Esophagus muscularis mucosa (tissue), 4 donors: ENCODE measurements at regions not wholly inside any gene's neighbourhood (a gene's known extent, or its start where the extent isn't known, plus 50 kb on each side); places are given as distances from the start of the nearest gene placed in this dataset.

Experiments used
- DNase-seq: peaks from one replicate; pipeline ENCODE4 v3.0.0-alpha.2; 2017; ENCODE audit errors: extremely low spot score
- H3K27ac ChIP-seq, 4 donors: fragments of 200-600 bp; sonication (generic); replicated peaks in 1 of 4; 1 replicate in 3 of 4; 2 replicates in 1 of 4; pipeline ENCODE4 v1.5.1; 2016 to 2019; ENCODE audit warnings: mild to moderate bottlenecking in 1 of 4
- H3K27me3 ChIP-seq, 4 donors: fragments of 200-600 bp; sonication (generic); one replicate each; pipeline versions ENCODE4 v1.5.1 to v1.6.0; 2016 to 2019
- H3K36me3 ChIP-seq, 4 donors: fragments of 200-600 bp; sonication (generic); one replicate each; pipeline ENCODE4 v1.5.1; 2016 to 2019
- H3K4me1 ChIP-seq, 4 donors: fragments of 200-600 bp; sonication (generic); one replicate each; pipeline ENCODE4 v1.5.1; 2016 to 2019
- H3K4me3 ChIP-seq, 4 donors: fragments of 200-600 bp; sonication (generic); 1 replicate in 2 of 4; 2 replicates in 2 of 4; pipeline ENCODE4 v1.5.1; 2016 to 2019; ENCODE audit warnings: mild to moderate bottlenecking in 4 of 4, moderate library complexity in 1 of 4
- H3K9me3 ChIP-seq, 4 donors: fragments of 200-600 bp; sonication (generic); 1 replicate in 3 of 4; 2 replicates in 1 of 4; pipeline ENCODE4 v1.5.1; 2016 to 2019
- EP300 ChIP-seq: sonication (generic); formaldehyde crosslinking; IDR thresholded peaks from one replicate; pipeline ENCODE4 v1.6.1; 2017; ENCODE audit warnings: antibody characterized with exemption
- POLR2A ChIP-seq: fragments of 450-650 bp; IDR thresholded peaks from one replicate; pipeline ENCODE4 v1.6.1; 2017; ENCODE audit warnings: antibody characterized with exemption, moderate library complexity, mild to moderate bottlenecking, low read depth
- POLR2AphosphoS5 ChIP-seq, 2 donors: sonication (generic); formaldehyde crosslinking; IDR thresholded peaks; one replicate each; pipeline ENCODE4 v1.6.1; 2017; ENCODE audit warnings: antibody characterized with exemption in 2 of 2
- WGBS: methylation state at CpG from one replicate; pipeline ENCODE4 v1.1.5; 2018; 5-methylcytosine and 5-hydroxymethylcytosine counted together
- intact Hi-C: fragments of 100-400 bp; cut with DNase I; formaldehyde crosslinking; loops from one replicate; pipeline ENCODE4 v1.15.1; 2023
- TF ChIP-seq, protein P1 (sequence below), 3 experiments: fragments of 200-600 bp in 2 of 3; fragments of 450-650 bp in 1 of 3; sonication (generic) in 2 of 3; IDR thresholded peaks; one replicate each; pipeline ENCODE4 v1.5.1; 2017 to 2019; ENCODE audit warnings: antibody characterized with exemption in 3 of 3, mild to moderate bottlenecking in 2 of 3, moderate library complexity in 1 of 3

- no peak overlapping the region for H3K27ac ChIP-seq
- H3K36me3 ChIP-seq: no peaks in the 10 kb centered on the region
- H3K4me3 ChIP-seq: no peak overlapping the region
- no peaks in the 10 kb centered on the region for H3K27me3 ChIP-seq
- TF ChIP-seq POLR2AphosphoS5 (IDR thresholded peaks at IDR 0.05): no peak
- TF ChIP-seq, protein P1, sequence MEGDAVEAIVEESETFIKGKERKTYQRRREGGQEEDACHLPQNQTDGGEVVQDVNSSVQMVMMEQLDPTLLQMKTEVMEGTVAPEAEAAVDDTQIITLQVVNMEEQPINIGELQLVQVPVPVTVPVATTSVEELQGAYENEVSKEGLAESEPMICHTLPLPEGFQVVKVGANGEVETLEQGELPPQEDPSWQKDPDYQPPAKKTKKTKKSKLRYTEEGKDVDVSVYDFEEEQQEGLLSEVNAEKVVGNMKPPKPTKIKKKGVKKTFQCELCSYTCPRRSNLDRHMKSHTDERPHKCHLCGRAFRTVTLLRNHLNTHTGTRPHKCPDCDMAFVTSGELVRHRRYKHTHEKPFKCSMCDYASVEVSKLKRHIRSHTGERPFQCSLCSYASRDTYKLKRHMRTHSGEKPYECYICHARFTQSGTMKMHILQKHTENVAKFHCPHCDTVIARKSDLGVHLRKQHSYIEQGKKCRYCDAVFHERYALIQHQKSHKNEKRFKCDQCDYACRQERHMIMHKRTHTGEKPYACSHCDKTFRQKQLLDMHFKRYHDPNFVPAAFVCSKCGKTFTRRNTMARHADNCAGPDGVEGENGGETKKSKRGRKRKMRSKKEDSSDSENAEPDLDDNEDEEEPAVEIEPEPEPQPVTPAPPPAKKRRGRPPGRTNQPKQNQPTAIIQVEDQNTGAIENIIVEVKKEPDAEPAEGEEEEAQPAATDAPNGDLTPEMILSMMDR (IDR thresholded peaks at IDR 0.05): no peak
- TF ChIP-seq EP300: no peak
- TF ChIP-seq POLR2A: no peak
- no peaks in the 10 kb centered on the region for H3K9me3 ChIP-seq
- DNase-seq: no peak
- intact Hi-C loops: no loop called here
- 81% methylated on average over 7 of the region's 7 CpGs for WGBS
- no peaks in the 10 kb centered on the region for H3K4me1 ChIP-seq
Observed at GRCh38 chr2:84217456-84217855, 241.6 kb downstream of the SUCLG1 start.

DNA sequence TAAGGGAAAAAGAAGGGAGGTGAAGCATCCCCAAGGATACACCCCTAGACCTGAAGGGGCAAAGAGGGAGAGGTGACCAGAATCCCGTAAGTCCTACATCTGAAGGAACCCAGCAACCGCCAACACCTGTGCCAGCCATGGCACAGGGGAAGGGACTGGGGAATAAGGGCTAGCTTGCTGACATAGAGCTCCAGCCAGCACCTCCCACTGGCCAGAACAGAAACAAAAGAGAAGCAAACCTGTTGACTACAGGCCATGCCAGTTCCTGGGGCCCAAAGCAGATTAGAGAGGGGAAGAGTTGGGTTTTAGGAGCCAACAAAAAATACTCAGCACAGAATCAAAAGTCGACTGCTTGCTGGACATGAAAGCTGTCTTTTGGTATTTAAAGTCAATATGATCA, 244.6 kb downstream of the SUCLG1 start:
- Histone ChIP-seq H3K36me3 (no peaks in the 10 kb centered on the region), H3K9me3 (no peaks in the 10 kb centered on the region), H3K27ac (no peak overlapping the region), H3K4me1 (no peaks in the 10 kb centered on the region), H3K4me3 (no peak overlapping the region), H3K27me3 (no peaks in the 10 kb centered on the region)
- DNase-seq: no peak
- intact Hi-C loops: no loop called here
- no peak for TF ChIP-seq EP300
- TF ChIP-seq, protein P1 (IDR thresholded peaks at IDR 0.05): no peak
- WGBS: 59% methylated on average over 3 of the region's 3 CpGs

- no peaks in the 10 kb centered on the region for H3K36me3 ChIP-seq
- 79% methylated on average over 5 of the region's 5 CpGs for WGBS
- no peaks in the 10 kb centered on the region for H3K27me3 ChIP-seq
- DNase-seq: no peak
- no peak for TF ChIP-seq POLR2AphosphoS5 (IDR thresholded peaks at IDR 0.05)
- TF ChIP-seq POLR2A: no peak
- TF ChIP-seq, protein P1 (IDR thresholded peaks at IDR 0.05): no peak
- no peak for TF ChIP-seq EP300
- no peaks in the 10 kb centered on the region for H3K4me1 ChIP-seq
- H3K9me3 ChIP-seq: no peaks in the 10 kb centered on the region
- intact Hi-C loops: no loop called here
- H3K4me3 ChIP-seq: no peak overlapping the region
- H3K27ac ChIP-seq: no peak overlapping the region
Observed at GRCh38 chr2:84212611-84213314, 246.3 kb downstream of the SUCLG1 start.

- no peak for DNase-seq
- TF ChIP-seq POLR2AphosphoS5 (IDR thresholded peaks at IDR 0.05) (no peak), POLR2A (no peak), EP300 (no peak)
- TF ChIP-seq, protein P1 (IDR thresholded peaks at IDR 0.05): no peak
- no peaks in the 10 kb centered on the region for H3K9me3 ChIP-seq
- H3K4me1 ChIP-seq: no peaks in the 10 kb centered on the region
- WGBS: 62% methylated on average over 7 of the region's 7 CpGs
- intact Hi-C loops: no loop called here
- no peak overlapping the region for H3K27ac ChIP-seq
- no peaks in the 10 kb centered on the region for H3K36me3 ChIP-seq
- no peak overlapping the region for H3K4me3 ChIP-seq
- H3K27me3 ChIP-seq: no peaks in the 10 kb centered on the region
Observed at GRCh38 chr2:84209941-84210340, 249.1 kb downstream of the SUCLG1 start.

- DNase-seq: no peak
- Histone ChIP-seq H3K9me3 (no peaks in the 10 kb centered on the region), H3K27ac (no peak overlapping the region), H3K36me3 (no peaks in the 10 kb centered on the region), H3K4me3 (no peak overlapping the region), H3K4me1 (no peaks in the 10 kb centered on the region), H3K27me3 (no peaks in the 10 kb centered on the region)
- WGBS: 85% methylated on average over 3 of the region's 3 CpGs
- intact Hi-C loops: no loop called here
- TF ChIP-seq POLR2AphosphoS5 (IDR thresholded peaks at IDR 0.05): no peak
- TF ChIP-seq, protein P1 (IDR thresholded peaks at IDR 0.05): no peak
Observed at GRCh38 chr2:84204995-84205394, 254.1 kb downstream of the SUCLG1 start.
